ENCODE measurements at regions not wholly inside any gene's neighbourhood (a gene's known extent, or its start where the extent isn't known, plus 50 kb on each side); places are given as distances from the start of the nearest gene placed in this dataset.

DNA sequence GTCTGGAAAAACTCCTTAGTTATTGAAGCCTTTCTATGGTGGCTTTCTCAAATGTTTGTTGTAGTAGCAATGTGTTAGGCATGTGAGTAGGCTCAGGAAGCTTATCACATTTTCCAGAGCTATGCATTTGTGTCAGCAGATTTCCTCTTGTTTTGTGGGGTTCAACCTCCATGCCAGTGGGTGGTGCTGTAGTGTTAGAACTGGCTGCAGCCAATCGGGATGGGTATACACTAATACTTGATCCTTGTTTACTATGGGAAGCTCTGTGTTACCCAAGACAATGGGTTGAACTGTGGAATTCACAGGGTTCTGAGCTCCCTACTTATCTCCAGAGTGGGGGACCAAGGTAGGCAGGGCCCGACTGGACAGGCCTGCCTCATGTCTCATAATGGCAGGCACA lies 348.5 kb upstream of the ADAMTS5 start:
- no peaks in the 10 kb centered on the region for H3K36me3 ChIP-seq
- no peak overlapping the region for H3K27ac ChIP-seq
- H3K9me3 ChIP-seq, result no peaks in the 10 kb centered on the region
- TF ChIP-seq, protein P1, sequence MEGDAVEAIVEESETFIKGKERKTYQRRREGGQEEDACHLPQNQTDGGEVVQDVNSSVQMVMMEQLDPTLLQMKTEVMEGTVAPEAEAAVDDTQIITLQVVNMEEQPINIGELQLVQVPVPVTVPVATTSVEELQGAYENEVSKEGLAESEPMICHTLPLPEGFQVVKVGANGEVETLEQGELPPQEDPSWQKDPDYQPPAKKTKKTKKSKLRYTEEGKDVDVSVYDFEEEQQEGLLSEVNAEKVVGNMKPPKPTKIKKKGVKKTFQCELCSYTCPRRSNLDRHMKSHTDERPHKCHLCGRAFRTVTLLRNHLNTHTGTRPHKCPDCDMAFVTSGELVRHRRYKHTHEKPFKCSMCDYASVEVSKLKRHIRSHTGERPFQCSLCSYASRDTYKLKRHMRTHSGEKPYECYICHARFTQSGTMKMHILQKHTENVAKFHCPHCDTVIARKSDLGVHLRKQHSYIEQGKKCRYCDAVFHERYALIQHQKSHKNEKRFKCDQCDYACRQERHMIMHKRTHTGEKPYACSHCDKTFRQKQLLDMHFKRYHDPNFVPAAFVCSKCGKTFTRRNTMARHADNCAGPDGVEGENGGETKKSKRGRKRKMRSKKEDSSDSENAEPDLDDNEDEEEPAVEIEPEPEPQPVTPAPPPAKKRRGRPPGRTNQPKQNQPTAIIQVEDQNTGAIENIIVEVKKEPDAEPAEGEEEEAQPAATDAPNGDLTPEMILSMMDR (IDR thresholded peaks at IDR 0.05), result no peak
- TF ChIP-seq EP300 (IDR thresholded peaks at IDR 0.05), result no peak
- TF ChIP-seq POLR2A (IDR thresholded peaks at IDR 0.05), result no peak
- no peak for TF ChIP-seq POLR2AphosphoS5 (IDR thresholded peaks at IDR 0.05)
- no peaks in the 10 kb centered on the region for H3K27me3 ChIP-seq
- H3K4me3 ChIP-seq, result no peak overlapping the region
- no peaks in the 10 kb centered on the region for H3K4me1 ChIP-seq
- DNase-seq (ENCODE audit: low spot score in 2 of 2), result no peak
- WGBS, result no CpG with 5 or more reads among the region's 2 CpGs

DNA sequence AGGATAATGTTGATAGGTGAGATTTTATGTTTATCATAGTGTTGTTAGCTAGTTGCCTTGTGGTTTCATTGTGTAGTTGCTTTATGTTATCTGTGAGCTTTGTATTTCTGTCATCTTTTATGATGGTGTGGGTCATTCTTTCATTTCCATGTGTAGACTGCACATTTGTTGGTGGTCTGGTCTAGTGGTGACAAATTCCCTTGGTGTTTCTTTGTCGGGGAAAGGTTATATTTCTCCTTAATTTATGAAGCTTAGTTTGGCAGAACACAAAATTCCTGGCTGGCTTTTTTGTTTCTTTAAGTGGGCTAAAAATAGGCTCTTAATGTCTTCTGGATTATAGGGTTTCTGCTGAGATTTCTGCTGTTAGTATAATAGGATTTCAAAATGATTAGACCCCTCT lies 347.2 kb upstream of the ADAMTS5 start:
- no peaks in the 10 kb centered on the region for H3K36me3 ChIP-seq
- DNase-seq (ENCODE audit: low spot score in 2 of 2), result no peak
- H3K27ac ChIP-seq, result no peak overlapping the region
- no peak overlapping the region for H3K4me3 ChIP-seq
- TF ChIP-seq, protein P1 (IDR thresholded peaks at IDR 0.05), result no peak
- TF ChIP-seq EP300 (IDR thresholded peaks at IDR 0.05), result no peak
- WGBS, result 35% methylated on average over 1 of the region's 1 CpG
- H3K4me1 ChIP-seq, result no peaks in the 10 kb centered on the region
- no peaks in the 10 kb centered on the region for H3K27me3 ChIP-seq
- H3K9me3 ChIP-seq, result no peaks in the 10 kb centered on the region

DNA sequence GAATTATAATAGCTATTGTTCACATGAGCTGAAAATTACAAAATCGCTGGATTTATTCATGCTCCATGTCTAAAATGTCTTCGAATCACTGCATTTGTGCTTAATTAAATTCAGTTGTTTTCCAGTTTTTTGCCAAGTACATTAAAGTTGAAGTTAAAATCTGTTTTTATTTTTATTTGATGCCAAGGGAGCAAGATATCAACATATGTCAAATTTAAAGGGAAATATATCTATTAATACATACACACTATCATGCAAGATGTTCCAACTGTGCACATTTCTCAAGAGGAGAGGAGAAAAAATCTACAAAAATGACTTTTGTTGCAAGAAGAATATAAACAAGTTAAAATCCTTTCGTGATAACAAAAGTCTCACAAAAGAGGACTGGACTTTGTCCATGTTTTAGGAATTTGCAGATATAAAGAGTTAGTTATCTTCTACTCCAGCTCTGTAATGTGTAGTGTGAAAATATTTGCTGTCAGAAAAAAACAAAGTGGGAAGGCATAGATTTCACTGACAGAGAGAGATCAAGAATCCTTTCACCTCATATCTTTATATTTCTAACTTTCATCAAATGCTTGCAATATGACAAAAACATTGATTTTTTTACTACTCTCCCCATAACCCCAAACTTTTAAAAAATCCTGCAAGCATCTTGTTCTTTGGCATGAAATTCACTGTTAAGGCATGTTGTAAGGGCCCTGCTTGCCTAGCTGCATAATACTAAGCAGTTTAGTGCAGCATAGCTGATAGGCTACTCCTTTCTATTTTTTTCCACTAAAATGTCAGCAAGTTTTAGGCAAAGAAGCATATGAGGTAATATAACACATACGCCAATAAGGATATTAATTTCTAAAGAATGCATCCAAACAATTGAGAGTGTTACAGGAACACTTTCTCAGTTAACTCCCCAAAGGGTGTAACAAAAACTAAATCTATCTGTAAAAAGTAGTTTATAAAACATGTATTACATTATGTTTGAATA lies 340.2 kb upstream of the ADAMTS5 start:
- Histone ChIP-seq H3K27ac (peak overlapping the region; percentile 39), H3K27me3 (no peaks in the 10 kb centered on the region), H3K9me3 (no peaks in the 10 kb centered on the region), H3K4me1 (no peaks in the 10 kb centered on the region), H3K4me3 (no peak overlapping the region), H3K36me3 (no peaks in the 10 kb centered on the region)
- no peak for DNase-seq (ENCODE audit: low spot score in 2 of 2)
- WGBS, result 54% methylated on average over 4 of the region's 4 CpGs
- TF ChIP-seq, protein P1 (IDR thresholded peaks at IDR 0.05), result no peak
- TF ChIP-seq POLR2AphosphoS5 (IDR thresholded peaks at IDR 0.05), result no peak
- TF ChIP-seq POLR2A (IDR thresholded peaks at IDR 0.05), result no peak
- TF ChIP-seq EP300 (IDR thresholded peaks at IDR 0.05), result no peak

DNA sequence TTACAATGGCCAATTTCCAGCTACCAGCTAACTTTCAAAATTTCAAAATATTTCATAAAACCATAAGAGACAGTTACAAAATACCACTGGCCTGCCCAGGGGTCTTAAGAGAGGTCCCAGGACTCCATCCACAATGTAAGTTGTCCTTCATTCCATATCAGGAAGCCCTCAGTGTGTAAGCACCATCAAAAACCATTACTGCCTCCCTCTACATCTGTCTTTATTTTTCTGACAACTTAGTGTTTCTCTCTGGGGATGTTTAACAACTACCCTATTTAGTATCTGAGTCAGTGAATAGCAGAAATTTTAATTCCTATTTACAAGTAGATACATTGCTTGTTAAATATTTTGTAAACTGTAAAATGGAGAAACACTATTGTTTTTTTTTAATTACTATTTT lies 339.3 kb upstream of the ADAMTS5 start:
- no peak overlapping the region for H3K27ac ChIP-seq
- H3K9me3 ChIP-seq, result no peaks in the 10 kb centered on the region
- H3K4me1 ChIP-seq, result no peaks in the 10 kb centered on the region
- no peaks in the 10 kb centered on the region for H3K36me3 ChIP-seq
- TF ChIP-seq, protein P1 (IDR thresholded peaks at IDR 0.05), result no peak
- no peak for TF ChIP-seq POLR2AphosphoS5 (IDR thresholded peaks at IDR 0.05)
- no peak for TF ChIP-seq POLR2A (IDR thresholded peaks at IDR 0.05)
- no peak for TF ChIP-seq EP300 (IDR thresholded peaks at IDR 0.05)
- no peak overlapping the region for H3K4me3 ChIP-seq
- DNase-seq (ENCODE audit: low spot score in 2 of 2), result no peak
- no peaks in the 10 kb centered on the region for H3K27me3 ChIP-seq

DNA sequence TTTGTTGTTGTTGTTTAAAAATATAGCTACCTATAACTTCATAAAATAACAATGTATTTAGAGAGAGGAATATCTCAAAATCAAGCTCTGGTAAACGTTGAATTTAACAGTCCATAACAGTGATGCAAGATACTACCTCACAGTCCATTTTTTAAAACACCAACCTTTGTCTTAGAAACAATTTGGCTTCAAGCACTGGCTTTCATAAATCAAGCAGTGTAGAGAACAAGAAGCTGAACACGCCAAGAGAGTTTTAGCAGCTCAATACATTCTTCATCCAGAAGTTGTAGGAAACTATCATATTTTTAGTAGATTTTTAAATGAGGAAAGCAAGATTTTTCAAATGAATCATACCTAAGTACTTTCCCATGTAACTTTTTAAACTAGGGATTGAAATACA lies 334.3 kb upstream of the ADAMTS5 start:
- Histone ChIP-seq H3K4me1 (peaks cover 2% of the 10 kb centered on the region), H3K27me3 (no peaks in the 10 kb centered on the region), H3K4me3 (no peak overlapping the region), H3K9me3 (no peaks in the 10 kb centered on the region), H3K36me3 (no peaks in the 10 kb centered on the region), H3K27ac (no peak overlapping the region)
- DNase-seq (ENCODE audit: low spot score in 2 of 2), result no peak
- TF ChIP-seq POLR2AphosphoS5 (IDR thresholded peaks at IDR 0.05) (no peak), POLR2A (IDR thresholded peaks at IDR 0.05) (no peak), EP300 (IDR thresholded peaks at IDR 0.05) (no peak)
- TF ChIP-seq, protein P1 (IDR thresholded peaks at IDR 0.05), result no peak
- 53% methylated on average over 2 of the region's 2 CpGs for WGBS

Data from suprapubic skin (tissue), 4 donors.